ENCODE measurements at regions not wholly inside any gene's neighbourhood (a gene's known extent, or its start where the extent isn't known, plus 50 kb on each side); places are given as distances from the start of the nearest gene placed in this dataset.

- TF ChIP-seq, protein P1, sequence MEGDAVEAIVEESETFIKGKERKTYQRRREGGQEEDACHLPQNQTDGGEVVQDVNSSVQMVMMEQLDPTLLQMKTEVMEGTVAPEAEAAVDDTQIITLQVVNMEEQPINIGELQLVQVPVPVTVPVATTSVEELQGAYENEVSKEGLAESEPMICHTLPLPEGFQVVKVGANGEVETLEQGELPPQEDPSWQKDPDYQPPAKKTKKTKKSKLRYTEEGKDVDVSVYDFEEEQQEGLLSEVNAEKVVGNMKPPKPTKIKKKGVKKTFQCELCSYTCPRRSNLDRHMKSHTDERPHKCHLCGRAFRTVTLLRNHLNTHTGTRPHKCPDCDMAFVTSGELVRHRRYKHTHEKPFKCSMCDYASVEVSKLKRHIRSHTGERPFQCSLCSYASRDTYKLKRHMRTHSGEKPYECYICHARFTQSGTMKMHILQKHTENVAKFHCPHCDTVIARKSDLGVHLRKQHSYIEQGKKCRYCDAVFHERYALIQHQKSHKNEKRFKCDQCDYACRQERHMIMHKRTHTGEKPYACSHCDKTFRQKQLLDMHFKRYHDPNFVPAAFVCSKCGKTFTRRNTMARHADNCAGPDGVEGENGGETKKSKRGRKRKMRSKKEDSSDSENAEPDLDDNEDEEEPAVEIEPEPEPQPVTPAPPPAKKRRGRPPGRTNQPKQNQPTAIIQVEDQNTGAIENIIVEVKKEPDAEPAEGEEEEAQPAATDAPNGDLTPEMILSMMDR (IDR thresholded peaks at IDR 0.05; ENCODE audit: unreplicated experiment in 3 of 3): no peak
- Mint-ChIP-seq H3K4me1 (peaks cover 22% of the 10 kb centered on the region), H3K27me3 (ENCODE audit: low read depth) (peaks cover 11% of the 10 kb centered on the region), H3K9me3 (no peaks in the 10 kb centered on the region), H3K4me3 (no peak overlapping the region), H3K27ac (peak overlapping the region in 2 of 3 experiments; percentile 20 to 40), H3K36me3 (ENCODE audit: low read depth) (no peaks in the 10 kb centered on the region)
Observed at GRCh38 chr12:111093428-111094142, 173.2 kb upstream of the MYL2 start.

DNA sequence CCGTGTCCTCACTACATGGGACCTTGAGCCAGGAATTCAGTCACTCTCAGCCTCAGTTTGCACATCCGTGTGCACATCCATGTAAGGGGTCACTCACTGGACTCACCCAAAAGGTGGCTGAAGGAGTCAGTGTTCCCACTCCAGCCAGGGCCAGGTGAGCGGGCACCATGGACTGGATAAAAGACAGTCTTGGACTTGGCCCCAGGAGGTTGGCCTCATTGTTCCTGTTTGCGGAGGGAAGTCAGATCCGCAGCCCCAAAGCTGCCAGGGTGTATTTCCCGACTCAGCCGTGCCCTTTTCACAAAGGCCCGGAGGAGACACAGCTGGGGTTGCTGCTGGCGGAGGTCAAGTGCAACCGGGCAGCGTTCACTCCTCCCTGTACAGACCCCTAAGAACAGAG lies 170.7 kb upstream of the MYL2 start:
- no peaks in the 10 kb centered on the region for H3K9me3 Mint-ChIP-seq
- TF ChIP-seq, protein P1 (IDR thresholded peaks at IDR 0.05; ENCODE audit: unreplicated experiment in 3 of 3): no peak
- no peak overlapping the region for H3K27ac Mint-ChIP-seq
- peaks cover 23% of the 10 kb centered on the region for H3K27me3 Mint-ChIP-seq (ENCODE audit: low read depth)
- no peak overlapping the region for H3K4me3 Mint-ChIP-seq
- H3K36me3 Mint-ChIP-seq (ENCODE audit: low read depth): no peaks in the 10 kb centered on the region
- peaks cover 22% of the 10 kb centered on the region for H3K4me1 Mint-ChIP-seq

GRCh38 chr12:111089616-111090015 lies 169.2 kb upstream of the MYL2 start:
- TF ChIP-seq, protein P1 (IDR thresholded peaks at IDR 0.05; ENCODE audit: unreplicated experiment in 3 of 3): no peak
- no peaks in the 10 kb centered on the region for H3K9me3 Mint-ChIP-seq

DNA sequence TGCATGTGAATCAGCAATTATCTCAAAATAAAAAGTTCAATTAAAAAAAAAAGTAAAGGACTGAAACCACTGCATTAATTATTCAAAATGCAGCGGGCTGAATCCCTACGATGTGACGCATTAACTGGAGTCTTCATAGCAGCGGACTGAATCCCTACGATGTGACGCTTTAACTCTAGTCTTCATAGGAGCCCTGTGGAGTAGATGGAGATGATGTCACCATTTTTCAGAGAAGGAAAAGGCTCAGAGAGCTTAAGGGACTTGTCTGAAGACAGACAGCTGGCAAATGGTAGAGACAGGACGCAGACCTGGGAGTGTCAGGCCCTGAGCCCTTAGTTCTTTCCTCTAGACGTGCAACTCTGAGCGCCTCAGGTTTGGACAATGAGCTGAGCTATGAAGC lies 168.0 kb upstream of the MYL2 start:
- TF ChIP-seq, protein P1 (IDR thresholded peaks at IDR 0.05; ENCODE audit: unreplicated experiment in 3 of 3): no peak
- peaks cover 20% of the 10 kb centered on the region for H3K27me3 Mint-ChIP-seq (ENCODE audit: low read depth)
- no peak overlapping the region for H3K27ac Mint-ChIP-seq
- H3K4me1 Mint-ChIP-seq: peaks cover 14% of the 10 kb centered on the region
- H3K36me3 Mint-ChIP-seq (ENCODE audit: low read depth): no peaks in the 10 kb centered on the region
- H3K9me3 Mint-ChIP-seq: no peaks in the 10 kb centered on the region
- H3K4me3 Mint-ChIP-seq: no peak overlapping the region

More at GRCh38 chr12:111089616-111090015, 169.2 kb upstream of the MYL2 start:
- Mint-ChIP-seq H3K36me3 (ENCODE audit: low read depth) (no peaks in the 10 kb centered on the region), H3K4me3 (no peak overlapping the region), H3K27ac (no peak overlapping the region), H3K4me1 (peaks cover 22% of the 10 kb centered on the region), H3K27me3 (ENCODE audit: low read depth) (peaks cover 25% of the 10 kb centered on the region)

DNA sequence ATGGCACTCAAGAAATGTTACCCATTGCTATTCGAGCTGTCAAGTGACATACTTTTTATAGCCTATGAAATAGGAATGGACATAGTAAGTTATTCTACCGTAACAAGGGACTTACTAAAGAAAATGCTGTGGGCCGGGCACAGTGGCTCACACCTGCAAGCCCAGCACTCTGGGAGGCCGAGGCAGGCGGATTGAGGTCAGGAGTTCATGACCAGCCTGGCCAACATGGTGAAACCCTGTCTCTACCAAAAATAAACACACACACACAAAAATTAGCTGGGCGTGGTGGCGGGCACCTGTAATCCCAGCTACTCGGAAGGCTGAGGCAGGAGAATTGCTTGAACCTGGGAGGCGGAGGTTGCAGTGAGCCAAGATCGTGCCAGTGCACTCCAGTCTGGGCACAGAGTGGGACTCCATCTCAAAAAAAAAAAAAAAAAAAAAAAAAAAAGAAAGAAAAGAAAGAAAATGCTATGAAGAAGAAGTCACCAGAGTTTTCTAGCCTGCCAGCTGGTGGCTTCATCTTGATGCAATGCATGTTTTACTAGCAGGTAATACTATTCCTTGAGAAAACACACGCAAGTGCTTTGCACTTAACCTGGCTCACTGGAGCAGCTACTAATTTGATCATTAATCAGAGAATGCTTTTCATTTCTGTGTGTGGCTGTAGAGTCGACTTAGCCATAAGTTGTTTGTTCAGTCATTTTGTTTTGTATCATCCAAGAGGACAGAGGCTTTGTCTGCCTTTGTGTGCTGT lies 166.7 kb upstream of the MYL2 start:
- Mint-ChIP-seq H3K4me3 (no peak overlapping the region), H3K27ac (no peak overlapping the region), H3K9me3 (no peaks in the 10 kb centered on the region), H3K4me1 (peaks cover 5% of the 10 kb centered on the region), H3K36me3 (ENCODE audit: low read depth) (no peaks in the 10 kb centered on the region), H3K27me3 (ENCODE audit: low read depth) (peaks cover 24% of the 10 kb centered on the region)
- TF ChIP-seq, protein P1 (IDR thresholded peaks at IDR 0.05; ENCODE audit: unreplicated experiment in 3 of 3): no peak

Data from nephron (organoid).